Skeletal muscle cell (primary cell): ENCODE measurements at regions not wholly inside any gene's neighbourhood (a gene's known extent, or its start where the extent isn't known, plus 50 kb on each side); places are given as distances from the start of the nearest gene placed in this dataset.
A peak's percentile ranks its signal among the peaks of the same experiment; 100 is the strongest.

ENCODE experiments used
- DNase-seq: peaks from one replicate; pipeline ENCODE4 v3.0.0-alpha.2; 2010; ENCODE audit warnings: low read depth
- H3K4me3 ChIP-seq: 2 replicates; pipeline ENCODE4 v1.5.1; 2011; ENCODE audit warnings: low read depth, mild to moderate bottlenecking, control low read depth, low read length, moderate library complexity

DNA sequence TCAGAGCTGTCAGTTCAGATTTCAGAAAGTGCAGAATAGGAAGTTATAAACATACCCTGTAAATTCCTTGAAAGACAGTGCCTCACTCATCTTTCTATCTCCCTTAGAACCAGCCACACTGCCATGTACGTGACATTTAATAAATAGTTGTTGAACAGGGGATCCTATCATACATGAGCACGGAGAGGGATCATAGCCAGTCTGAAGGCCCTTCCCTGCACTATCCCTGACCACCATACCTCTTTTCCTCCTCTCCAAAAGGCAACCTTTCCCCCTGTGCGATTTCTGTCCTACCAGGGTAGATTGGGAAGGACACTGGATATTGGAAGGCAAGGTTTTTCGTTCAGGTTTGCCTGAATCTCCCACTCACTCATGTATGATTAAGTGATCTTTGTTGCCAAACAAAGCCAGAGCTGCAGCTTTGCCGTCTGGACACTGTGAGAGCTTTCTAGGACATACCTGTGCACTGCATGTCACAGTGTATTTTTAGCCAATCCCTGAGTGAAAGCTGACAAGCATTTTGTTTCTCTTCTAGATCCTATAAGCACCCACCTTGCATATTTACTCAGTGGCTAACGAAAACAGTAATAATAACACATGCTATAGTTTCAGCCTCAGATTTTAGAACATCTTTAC is 986.5 kb upstream of the WWC1 start:
- DNase-seq: no peak

DNA sequence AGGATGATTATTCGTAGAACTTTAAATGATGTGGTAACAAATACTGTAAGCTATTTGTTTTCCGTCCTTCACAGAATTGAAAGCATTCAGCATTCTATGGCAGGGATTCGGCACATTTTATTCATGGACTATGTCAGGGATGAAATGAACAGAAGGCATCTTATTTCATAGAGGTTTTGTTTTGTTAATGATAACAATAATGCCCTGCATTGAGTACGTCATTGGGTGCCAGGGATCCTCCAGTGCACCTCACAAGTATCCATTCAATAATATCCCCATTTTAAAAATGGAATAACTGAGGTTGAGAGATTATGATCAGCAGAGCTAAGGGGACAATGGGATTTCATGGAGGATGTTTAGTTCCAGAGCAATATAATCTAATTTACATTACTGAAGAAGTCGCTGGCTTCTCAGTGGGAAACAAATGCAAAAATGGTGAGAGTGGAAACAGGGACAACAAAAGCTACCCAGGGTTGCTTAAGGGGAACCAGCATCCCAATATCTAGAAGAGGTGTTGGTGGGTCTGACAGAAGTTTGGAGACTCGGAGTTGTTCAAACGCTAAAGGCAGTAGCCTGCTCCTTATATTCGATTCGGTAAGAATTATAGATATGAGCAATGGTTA is 985.7 kb upstream of the WWC1 start:
- DNase-seq: no peak
- no peak overlapping the region for H3K4me3 ChIP-seq

More for the DNA sequence above, 986.5 kb upstream of the WWC1 start:
- H3K4me3 ChIP-seq: no peak overlapping the region

DNA sequence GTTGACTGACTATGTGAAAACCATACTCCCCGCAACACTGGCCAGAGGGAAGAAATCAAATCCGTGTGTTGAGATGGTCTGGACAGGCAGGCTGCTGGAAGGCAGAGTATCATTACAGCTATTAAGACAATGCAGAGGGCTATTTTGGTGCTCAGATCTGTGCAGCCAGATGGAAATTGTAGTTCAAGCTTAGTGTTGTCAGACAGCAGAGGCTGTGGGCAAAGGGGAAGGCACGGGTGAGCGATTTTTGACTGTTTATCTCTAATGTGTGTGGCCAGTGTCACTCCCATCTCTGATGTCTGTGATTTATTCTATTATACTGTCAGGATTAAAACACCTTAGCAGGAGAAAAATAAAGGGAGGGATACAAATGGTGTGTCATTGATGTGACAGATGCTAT is 984.4 kb upstream of the WWC1 start:
- H3K4me3 ChIP-seq: no peak overlapping the region
- no peak for DNase-seq

DNA sequence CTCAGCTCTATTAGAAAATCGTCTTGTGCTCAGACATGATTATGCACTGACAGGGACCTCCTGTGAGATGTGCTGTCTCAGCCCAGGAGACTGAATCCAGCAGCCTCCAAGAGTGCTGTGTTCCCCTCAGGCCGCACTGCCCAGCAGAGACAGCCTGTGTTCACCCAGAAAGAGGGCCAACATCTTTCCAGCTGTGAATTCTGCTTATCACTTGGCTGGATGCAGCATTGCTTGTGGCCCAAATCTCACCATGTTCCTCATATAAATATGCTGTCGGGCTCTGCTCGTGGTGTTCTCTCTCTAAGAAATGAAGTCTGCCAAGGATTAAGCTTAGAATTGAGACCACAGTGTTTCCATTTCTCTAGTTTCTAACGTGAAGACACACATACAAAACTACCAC is 983.0 kb upstream of the WWC1 start:
- no peak for DNase-seq
- no peak overlapping the region for H3K4me3 ChIP-seq

DNA sequence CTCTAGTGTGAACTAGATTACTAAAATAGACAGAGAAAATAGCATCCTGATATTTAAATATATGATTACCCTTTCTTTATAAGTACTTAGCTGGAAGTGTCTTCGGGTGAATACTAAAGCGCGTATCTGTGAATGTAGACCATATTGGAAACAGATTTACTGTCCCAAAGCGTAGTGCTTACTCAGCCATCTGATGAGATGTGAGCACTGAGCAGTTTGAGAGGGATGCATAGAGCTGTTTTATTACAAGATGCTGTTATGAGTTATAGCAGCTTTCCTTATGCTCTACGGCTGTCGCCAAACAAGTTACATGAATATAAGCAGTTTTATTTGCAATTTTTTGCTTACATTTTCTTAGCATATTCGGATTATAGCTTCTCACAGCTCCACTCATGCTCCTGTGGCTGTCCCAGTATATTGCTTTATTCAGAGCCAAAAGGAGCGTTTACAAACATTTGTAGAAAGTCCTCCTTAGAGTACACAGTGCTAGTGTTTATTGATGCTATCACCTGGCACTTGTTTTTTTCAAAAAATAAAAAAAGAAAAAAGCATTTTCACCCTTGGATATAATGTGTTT is 981.4 kb upstream of the WWC1 start:
- no peak overlapping the region for H3K4me3 ChIP-seq
- DNase-seq: no peak

DNA sequence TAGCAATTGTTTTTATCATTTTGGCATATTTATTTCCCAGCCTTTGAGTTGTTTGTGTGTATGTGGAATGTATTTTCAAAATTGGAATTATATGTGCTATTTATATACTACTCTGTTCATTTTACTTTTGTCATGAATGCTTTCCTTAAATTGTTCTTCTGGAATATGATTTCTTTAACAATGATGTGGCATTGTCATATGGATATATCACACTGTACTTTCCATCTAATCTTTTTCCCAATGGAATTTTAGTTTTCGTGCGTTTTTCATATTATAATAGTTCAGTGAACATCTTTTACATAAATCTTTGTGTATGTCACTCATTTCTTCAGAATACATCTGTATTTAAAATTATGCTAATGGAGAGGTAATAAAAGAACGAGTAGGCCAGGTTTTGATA is 980.1 kb upstream of the WWC1 start:
- no peak for DNase-seq
- H3K4me3 ChIP-seq: no peak overlapping the region

DNA sequence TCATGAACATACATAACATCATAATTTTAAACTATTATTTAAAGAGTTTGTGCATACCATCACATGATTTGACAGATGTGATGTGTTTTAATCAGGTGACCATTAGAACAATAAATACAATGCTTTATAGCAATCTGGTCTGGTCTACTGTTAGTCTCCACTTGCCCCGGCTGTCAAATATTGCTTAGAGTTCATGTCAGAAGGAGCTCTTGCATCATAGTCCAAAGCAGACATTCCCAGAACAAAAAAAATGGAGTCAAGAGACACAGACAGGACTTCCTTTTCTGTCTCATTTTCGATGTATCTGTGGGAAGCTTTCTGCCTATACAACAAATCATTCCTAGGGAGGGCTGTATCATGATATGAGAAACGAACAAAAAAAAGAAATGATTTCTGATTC is 979.2 kb upstream of the WWC1 start:
- no peak overlapping the region for H3K4me3 ChIP-seq
- DNase-seq: peak; percentile 2

DNA sequence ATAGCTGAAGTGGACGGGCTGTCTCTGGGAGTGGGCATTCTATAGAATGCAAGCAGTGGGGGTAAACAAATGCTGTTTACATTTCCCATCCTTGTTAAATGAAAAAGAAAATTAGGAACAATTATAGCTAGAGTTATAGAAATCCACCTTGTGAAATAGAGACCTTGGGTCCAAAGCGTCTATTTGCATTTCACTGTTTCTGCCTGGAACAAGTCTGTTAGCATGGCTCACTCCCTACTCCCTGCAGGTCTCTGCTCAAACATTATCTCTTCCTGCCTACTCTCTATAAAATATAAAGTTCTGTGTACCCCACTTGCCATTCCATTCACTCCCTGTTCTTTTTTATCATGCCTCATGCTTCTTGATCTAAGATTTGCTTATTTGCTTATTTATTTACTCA is 975.7 kb upstream of the WWC1 start:
- DNase-seq: no peak

DNA sequence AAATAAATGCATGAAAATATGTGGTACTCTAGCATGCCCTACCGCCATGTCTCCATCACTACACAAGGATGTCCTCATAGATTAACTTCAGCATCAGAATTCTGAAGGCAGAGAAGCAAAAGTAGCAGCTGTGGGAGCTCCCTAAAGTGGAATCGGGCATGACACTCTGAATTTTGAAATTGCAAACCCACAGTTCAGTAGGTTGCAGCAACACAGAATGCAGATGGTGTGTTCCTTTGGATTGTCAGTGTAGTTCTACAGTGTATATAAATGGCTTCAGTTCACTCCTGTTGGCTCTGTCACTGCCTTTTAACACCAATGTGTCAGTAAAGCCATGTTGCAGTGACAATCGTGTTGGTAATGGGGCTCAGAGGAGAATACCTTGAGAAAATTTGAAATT is 973.6 kb upstream of the WWC1 start:
- DNase-seq: no peak
- no peak overlapping the region for H3K4me3 ChIP-seq

More for the DNA sequence above, 975.7 kb upstream of the WWC1 start:
- no peak overlapping the region for H3K4me3 ChIP-seq

DNA sequence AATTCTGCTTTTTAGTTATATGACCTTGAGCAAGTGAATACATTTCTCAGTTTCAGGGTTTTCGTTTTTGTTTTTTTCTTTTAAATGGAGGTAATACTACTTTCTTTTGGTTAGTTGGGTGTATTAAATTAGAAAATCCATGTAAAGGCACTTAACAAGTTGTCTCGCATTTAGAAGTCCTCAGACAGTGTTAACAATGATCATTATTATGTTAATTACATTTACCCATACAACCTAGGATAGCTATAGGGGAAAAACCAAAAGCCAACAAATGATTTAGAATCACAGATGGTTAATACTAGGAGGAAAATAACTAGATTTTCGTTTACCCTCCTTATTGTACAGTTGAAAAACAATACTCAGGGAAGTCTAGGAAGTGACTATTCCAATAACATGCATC is 972.2 kb upstream of the WWC1 start:
- no peak overlapping the region for H3K4me3 ChIP-seq
- DNase-seq: no peak

DNA sequence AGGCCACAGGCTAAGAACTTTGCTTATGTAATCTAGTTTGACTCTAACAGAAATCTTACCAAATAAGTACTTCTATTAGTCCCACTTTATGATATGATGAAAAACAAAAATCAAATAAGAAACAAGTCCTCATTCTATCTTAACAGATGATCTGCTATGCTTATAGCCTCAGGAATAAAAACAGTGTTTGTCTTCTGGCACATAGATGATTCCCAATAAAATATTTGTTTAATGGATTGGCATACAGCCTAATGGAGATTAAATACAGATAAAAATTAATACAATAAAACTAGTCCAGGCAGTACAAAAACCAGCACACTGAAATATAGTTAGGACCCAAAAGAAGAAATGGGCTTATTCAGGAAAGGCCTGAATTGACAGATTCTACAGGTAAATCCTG is 971.4 kb upstream of the WWC1 start:
- DNase-seq: no peak

DNA sequence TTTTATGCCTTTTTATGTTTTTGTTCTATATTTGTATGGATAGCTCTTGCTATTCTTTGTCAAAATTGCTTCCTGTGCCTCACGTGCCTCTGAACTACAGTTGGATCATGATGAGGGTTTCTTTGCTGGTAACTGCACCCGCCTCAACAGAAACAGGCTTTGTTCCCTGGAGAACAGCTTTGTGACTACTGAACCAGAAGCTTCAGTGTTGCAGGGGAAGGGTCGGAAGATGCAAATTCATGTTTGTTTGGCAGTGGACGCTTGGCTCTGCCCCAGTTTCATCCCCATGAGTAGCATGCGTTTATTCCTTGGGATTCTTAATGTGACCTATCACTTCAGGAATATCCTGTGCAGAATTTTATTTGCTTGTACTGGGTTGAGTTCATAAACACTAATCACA is 959.1 kb upstream of the WWC1 start:
- no peak overlapping the region for H3K4me3 ChIP-seq
- no peak for DNase-seq

More for the DNA sequence above, 971.4 kb upstream of the WWC1 start:
- H3K4me3 ChIP-seq: no peak overlapping the region

DNA sequence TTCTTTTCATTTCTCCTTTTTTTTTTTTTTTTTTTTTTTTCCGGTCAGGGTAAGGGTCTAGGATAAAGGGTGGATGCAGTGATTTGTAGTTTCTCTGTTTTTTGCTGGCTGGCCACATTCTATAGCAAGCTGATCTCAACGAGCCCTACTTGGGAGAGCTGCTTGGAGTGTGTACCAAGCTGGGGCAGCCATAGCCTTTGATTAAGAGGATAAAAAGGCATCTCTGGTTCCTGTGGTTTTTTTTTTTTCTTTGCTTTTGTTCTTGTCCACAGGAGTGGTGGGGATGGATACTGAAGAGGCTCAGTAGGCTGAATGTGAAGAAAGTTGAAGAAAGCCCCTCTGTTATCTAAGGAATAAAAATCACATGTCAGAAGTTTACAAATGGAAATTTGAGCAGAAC is 955.3 kb upstream of the WWC1 start:
- no peak overlapping the region for H3K4me3 ChIP-seq
- no peak for DNase-seq

DNA sequence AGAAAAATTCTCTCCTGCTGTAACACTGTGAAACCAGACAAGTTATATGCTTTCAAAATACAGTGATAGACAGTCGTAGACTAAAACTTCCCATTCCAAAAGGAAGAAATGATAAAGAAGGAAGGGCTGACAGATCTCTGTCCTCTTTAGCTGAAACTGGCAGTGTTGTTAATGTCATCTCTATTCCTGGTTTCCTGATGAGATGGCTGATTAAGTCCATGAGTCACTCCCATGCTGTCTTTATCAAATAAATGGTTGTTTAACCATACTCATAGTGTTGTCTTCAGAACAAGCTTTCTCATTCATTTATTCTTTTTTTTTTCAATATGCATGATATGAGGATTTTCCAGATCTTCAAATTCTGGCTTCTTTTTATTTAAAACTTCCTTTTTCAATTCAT is 952.2 kb upstream of the WWC1 start:
- DNase-seq: no peak
- H3K4me3 ChIP-seq: no peak overlapping the region

DNA sequence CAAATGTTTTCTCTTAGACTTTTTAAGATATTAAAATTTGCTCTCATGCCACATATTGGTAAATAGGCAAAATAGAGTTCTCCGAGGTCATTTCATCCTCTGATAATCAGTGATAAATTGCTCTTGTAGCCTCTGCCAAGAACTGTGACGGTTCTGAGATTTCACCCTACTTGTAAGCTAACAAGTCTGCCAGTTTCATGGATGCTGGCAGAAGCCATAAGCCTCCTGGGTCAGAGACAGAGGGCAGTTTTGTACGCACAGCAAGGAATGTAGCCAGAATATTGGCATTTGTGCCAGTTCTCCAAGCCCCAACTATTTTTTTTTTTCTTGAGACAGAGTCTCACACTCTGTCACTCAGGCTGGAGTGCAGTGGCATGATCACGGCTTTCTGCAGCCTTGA is 945.0 kb upstream of the WWC1 start:
- no peak overlapping the region for H3K4me3 ChIP-seq

DNA sequence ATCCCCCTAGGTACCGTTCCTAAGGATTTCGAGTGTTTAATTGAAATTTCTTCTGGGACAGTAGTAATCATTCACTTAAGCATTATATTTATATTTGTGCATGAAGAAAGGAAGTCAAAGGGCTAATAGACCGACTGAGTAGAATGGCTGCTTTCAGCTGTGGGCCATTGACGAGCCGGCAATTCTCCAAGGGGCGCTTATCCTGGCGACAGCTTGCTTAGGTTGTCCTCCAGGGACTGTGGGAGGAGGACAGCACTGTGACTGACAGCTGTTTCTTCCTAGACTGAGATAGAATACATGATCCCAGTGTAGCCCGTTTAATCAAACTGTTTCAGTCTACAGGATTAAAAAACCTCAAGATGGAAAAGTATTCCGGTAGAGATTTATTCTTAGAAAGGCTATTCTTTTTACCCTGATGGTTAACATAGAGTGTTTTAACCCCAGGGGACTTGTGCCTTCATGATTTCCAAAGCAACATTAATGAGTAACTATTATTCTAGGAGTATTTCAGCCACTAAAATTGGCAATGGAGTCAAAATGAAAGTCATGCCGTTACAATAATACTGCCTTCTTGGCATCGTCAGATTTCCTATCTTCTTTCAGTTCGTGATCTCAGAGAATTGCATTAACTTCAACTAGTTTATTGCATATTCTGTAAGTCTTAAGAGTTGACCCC is 943.1 kb upstream of the WWC1 start:
- peak; percentile 13 for DNase-seq
- H3K4me3 ChIP-seq: peak overlapping the region; percentile 9

More for the DNA sequence above, 945.0 kb upstream of the WWC1 start:
- no peak for DNase-seq

DNA sequence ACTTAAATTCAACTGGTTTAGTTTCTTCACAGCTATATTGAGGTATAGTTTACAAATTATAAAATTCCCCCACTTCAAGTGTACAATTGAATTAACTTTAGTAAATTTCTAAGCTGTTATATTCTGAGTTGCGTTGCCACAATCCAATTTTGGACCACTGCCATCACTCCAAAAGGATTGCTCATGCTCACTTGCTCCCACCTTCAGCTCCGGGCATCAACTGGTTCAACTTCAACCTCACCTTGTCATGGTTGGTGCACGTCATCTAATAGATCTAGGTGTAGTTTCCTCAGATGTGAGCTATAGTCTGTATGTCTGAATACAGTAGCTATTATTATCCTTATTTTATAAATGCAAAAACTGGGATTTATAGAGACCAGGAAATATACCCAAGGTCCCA is 942.5 kb upstream of the WWC1 start:
- no peak overlapping the region for H3K4me3 ChIP-seq
- DNase-seq: no peak

DNA sequence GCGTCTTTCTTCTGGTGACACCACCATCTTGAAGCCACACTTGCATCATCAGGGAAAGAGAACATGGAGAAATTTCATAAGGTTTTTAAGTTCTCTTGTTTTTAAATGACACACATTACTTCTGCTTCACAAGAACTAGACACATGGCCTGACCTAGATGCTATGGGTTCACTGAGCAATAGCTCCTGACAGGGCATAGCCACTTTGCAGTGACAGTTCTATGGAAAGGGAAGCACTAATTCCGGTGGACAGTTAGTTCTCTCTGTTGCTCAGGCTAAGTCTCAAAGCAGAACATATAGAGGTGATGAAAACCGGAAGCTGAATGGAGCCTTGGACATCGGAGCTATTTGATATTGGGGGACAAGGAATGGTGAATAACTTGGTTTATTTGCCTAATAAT is 940.1 kb upstream of the WWC1 start:
- no peak for DNase-seq
- H3K4me3 ChIP-seq: no peak overlapping the region

DNA sequence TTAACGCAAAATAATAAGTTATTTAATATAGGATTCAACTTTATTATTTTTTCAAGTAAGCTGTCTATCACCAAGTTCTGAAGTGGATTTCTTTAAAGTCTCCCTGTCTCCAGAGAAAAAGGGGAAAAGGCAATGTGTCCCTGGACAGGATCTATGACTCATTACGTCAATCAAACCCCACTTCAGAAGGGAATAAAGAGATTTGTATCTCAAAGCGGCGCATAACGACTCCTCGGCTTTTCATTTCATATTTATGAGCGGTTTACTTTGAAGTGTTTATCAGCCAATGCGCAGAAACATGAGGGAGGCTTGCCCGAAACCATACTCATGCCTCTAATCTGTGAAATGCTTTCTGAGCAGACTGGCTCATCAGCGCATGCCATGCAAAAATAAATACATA is 938.6 kb upstream of the WWC1 start:
- no peak overlapping the region for H3K4me3 ChIP-seq
- no peak for DNase-seq

DNA sequence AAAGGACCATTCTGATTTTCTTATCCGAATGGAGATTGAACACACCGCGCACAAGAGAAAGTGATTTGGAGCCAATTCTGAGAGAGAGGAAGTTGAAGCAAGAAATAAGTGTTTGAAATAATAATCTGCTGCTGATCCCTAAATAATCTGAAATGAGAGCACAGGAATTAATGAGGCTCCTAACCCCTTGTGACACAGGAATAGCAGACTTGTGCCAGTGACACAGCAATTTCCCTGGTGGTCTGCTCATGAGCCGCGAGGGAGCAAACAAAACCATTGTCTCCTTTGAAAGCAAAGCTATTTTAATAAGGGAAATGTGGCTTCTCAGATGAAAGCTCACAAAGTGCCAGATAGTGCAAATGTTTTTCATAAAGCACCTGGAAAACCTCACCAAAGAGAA is 936.1 kb upstream of the WWC1 start:
- DNase-seq: no peak
- H3K4me3 ChIP-seq: no peak overlapping the region

DNA sequence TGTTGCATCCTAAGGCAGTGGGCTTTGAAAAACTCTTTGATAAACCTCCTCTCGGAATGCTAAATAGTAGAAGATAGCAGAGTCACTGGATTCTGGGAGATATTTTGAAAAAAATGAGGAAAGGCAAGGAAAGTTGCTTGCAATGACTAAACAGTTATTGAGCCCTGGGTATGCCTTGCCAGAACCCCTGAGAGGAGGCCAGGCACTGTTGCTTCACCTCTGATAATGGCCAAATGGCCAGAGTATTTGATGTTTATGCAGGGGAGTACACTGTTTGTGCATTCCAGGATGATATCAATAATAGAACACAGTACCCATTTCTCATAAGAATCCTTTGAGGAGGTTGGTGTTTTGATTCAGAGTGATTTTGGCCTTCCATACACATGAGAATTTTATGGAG is 935.1 kb upstream of the WWC1 start:
- DNase-seq: no peak
- no peak overlapping the region for H3K4me3 ChIP-seq
